ENCODE measurements at regions not wholly inside any gene's neighbourhood (a gene's known extent, or its start where the extent isn't known, plus 50 kb on each side); places are given as distances from the start of the nearest gene placed in this dataset.

- DNase-seq, result no peak
Measured at GRCh38 chr11:122277493-122277892, 161.5 kb upstream of the BLID start.

- DNase-seq, result no peak
Measured at GRCh38 chr11:122276221-122276620, 160.2 kb upstream of the BLID start.

- no peak for DNase-seq
Measured at GRCh38 chr11:122275508-122275907, 159.5 kb upstream of the BLID start.

GRCh38 chr11:122273476-122274191, 157.6 kb upstream of the BLID start:
- no peak for DNase-seq

- no peak for DNase-seq
Measured at GRCh38 chr11:122271745-122272144, 155.7 kb upstream of the BLID start.

GRCh38 chr11:122271137-122271536, 155.1 kb upstream of the BLID start:
- no peak for DNase-seq

- DNase-seq, result no peak
Measured at GRCh38 chr11:122270535-122270934, 154.5 kb upstream of the BLID start.

GRCh38 chr11:122269824-122270223, 153.8 kb upstream of the BLID start:
- DNase-seq, result no peak

- no peak for DNase-seq
Measured at GRCh38 chr11:122268601-122269130, 152.7 kb upstream of the BLID start.

GRCh38 chr11:122267602-122268001, 151.6 kb upstream of the BLID start:
- no peak for DNase-seq

- no peak for DNase-seq
Measured at GRCh38 chr11:122265981-122266380, 150.0 kb upstream of the BLID start.

GRCh38 chr11:122264121-122264520, 148.1 kb upstream of the BLID start:
- no peak for DNase-seq

- no peak for DNase-seq
Measured at GRCh38 chr11:122261546-122261945, 145.5 kb upstream of the BLID start.

- DNase-seq, result no peak
Measured at GRCh38 chr11:122259195-122259821, 143.3 kb upstream of the BLID start.

- DNase-seq, result no peak
Measured at GRCh38 chr11:122258446-122259194, 142.6 kb upstream of the BLID start.

- DNase-seq, result peak in 2 of 58 donors; percentile 28
Measured at GRCh38 chr11:122253589-122254231, 137.7 kb upstream of the BLID start.

GRCh38 chr11:122248939-122249338, 132.9 kb upstream of the BLID start:
- DNase-seq, result no peak

GRCh38 chr11:122248131-122248530, 132.1 kb upstream of the BLID start:
- peak in 1 of 58 donors; percentile 10 for DNase-seq

GRCh38 chr11:122246874-122247273, 130.9 kb upstream of the BLID start:
- DNase-seq, result no peak

GRCh38 chr11:122242731-122243130, 126.7 kb upstream of the BLID start:
- DNase-seq, result peak in 1 of 58 donors; percentile 12

- DNase-seq, result no peak
Measured at GRCh38 chr11:122241566-122241965, 125.6 kb upstream of the BLID start.

GRCh38 chr11:122240638-122241037, 124.6 kb upstream of the BLID start:
- DNase-seq, result peak in 1 of 58 donors; percentile 8
